ENCODE measurements at regions not wholly inside any gene's neighbourhood (a gene's known extent, or its start where the extent isn't known, plus 50 kb on each side); places are given as distances from the start of the nearest gene placed in this dataset.

- no peak for DNase-seq
These were observed 228.8 kb downstream of the SNX10 start for GRCh38 chr7:26520483-26520882.

GRCh38 chr7:26522633-26523032, 231.0 kb downstream of the SNX10 start:
- DNase-seq, result no peak

- DNase-seq, result no peak
These were observed 234.0 kb downstream of the SNX10 start for GRCh38 chr7:26525398-26526264.

GRCh38 chr7:26526265-26526587, 234.6 kb downstream of the SNX10 start:
- DNase-seq, result no peak

GRCh38 chr7:26531926-26532325, 240.3 kb downstream of the SNX10 start:
- no peak for DNase-seq

- DNase-seq, result no peak
These were observed 240.8 kb downstream of the SNX10 start for GRCh38 chr7:26532471-26532870.

- no peak for DNase-seq
These were observed 241.6 kb downstream of the SNX10 start for GRCh38 chr7:26533217-26533616.

- DNase-seq, result no peak
These were observed 243.2 kb downstream of the SNX10 start for GRCh38 chr7:26534649-26535482.

- no peak for DNase-seq
These were observed 243.9 kb downstream of the SNX10 start for GRCh38 chr7:26535483-26536007.

- no peak for DNase-seq
These were observed 246.6 kb downstream of the SNX10 start for GRCh38 chr7:26538216-26538615.

- no peak for DNase-seq
These were observed 247.0 kb downstream of the SNX10 start for GRCh38 chr7:26538689-26539088.

GRCh38 chr7:26543340-26543739, 251.7 kb downstream of the SNX10 start:
- no peak for DNase-seq

GRCh38 chr7:26543951-26544350, 252.3 kb downstream of the SNX10 start:
- DNase-seq, result no peak

GRCh38 chr7:26546508-26547053, 254.9 kb downstream of the SNX10 start:
- no peak for DNase-seq

GRCh38 chr7:26547156-26547555, 255.5 kb downstream of the SNX10 start:
- no peak for DNase-seq

- DNase-seq, result peak; percentile 27
These were observed 257.8 kb downstream of the SNX10 start for GRCh38 chr7:26549281-26549944.

GRCh38 chr7:26550492-26550891, 258.8 kb downstream of the SNX10 start:
- no peak for DNase-seq

GRCh38 chr7:26551740-26552139, 260.1 kb downstream of the SNX10 start:
- no peak for DNase-seq

GRCh38 chr7:26553128-26553527, 261.5 kb downstream of the SNX10 start:
- DNase-seq, result no peak

GRCh38 chr7:26553582-26553981, 261.9 kb downstream of the SNX10 start:
- DNase-seq, result no peak

GRCh38 chr7:26554952-26555351, 263.3 kb downstream of the SNX10 start:
- DNase-seq, result no peak

- no peak for DNase-seq
These were observed 264.6 kb downstream of the SNX10 start for GRCh38 chr7:26556061-26556881.
